Transverse colon (tissue), 4 donors: ENCODE measurements at regions not wholly inside any gene's neighbourhood (a gene's known extent, or its start where the extent isn't known, plus 50 kb on each side); places are given as distances from the start of the nearest gene placed in this dataset.

ENCODE experiments used
- CTCF ChIP-seq, 5 experiments: fragments of 200-600 bp in 3 of 5; fragments of 450-650 bp in 2 of 5; sonication (generic) in 3 of 5; IDR thresholded peaks; 1 replicate in 2 of 5; 2 replicates in 3 of 5; pipeline ENCODE4 v1.5.1; 2016 to 2017; ENCODE audit warnings: antibody characterized with exemption in 5 of 5, inconsistent platforms in 3 of 5, mild to moderate bottlenecking in 2 of 5, moderate library complexity in 1 of 5
- EP300 ChIP-seq: sonication (generic); formaldehyde crosslinking; IDR thresholded peaks from one replicate; pipeline ENCODE4 v1.6.1; 2017; ENCODE audit warnings: antibody characterized with exemption, low read depth
- POLR2A ChIP-seq: fragments of 450-650 bp; IDR thresholded peaks from one replicate; pipeline ENCODE4 v1.6.1; 2016; ENCODE audit warnings: antibody characterized with exemption, mild to moderate bottlenecking, moderate library complexity
- POLR2AphosphoS5 ChIP-seq, 3 donors: sonication (generic); formaldehyde crosslinking; IDR thresholded peaks; one replicate each; pipeline ENCODE4 v1.6.1; 2016; ENCODE audit warnings: antibody characterized with exemption in 3 of 3

GRCh38 chr2:236354973-236355595, 90.9 kb upstream of the ASB18 start:
- TF ChIP-seq POLR2AphosphoS5 (IDR thresholded peaks at IDR 0.05) (no peak), POLR2A (no peak), CTCF (IDR thresholded peaks at IDR 0.05) (no peak), EP300 (no peak)
